HG02588 (cell line): ENCODE measurements at regions not wholly inside any gene's neighbourhood (a gene's known extent, or its start where the extent isn't known, plus 50 kb on each side); places are given as distances from the start of the nearest gene placed in this dataset.
"Not testable (repeated sequence)": the region's sequence is repeated elsewhere in the genome, so short reads cannot be mapped to it uniquely, and the experiment has no call there.

Experiments
- ATAC-seq: cut with Tn5 transposase; IDR thresholded peaks from one replicate; pipeline ENCODE4 v1.9.1; 2021; ENCODE audit warnings: mild to moderate bottlenecking, moderate library complexity; ENCODE audit not compliant: unreplicated experiment

DNA sequence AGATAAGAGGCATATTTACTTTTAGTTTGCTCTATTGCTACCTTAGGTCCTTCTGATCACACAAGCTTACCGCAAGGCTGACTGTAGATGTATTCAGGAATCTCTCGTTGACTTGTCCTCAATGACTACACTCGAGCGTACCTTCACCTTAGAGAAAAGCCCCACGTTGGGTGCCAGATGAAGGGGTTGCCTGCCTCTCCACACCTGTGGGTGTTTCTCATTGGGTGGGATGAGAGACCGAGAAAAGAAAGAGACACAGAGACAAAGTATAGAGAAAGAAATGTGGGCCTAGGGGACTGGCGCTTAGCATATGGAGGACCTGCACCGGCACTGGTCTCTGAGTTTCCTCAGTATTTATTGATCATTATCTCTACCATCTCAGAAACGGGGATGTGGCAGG lies 51.8 kb downstream of the ASCL4 start:
- no peak for ATAC-seq

DNA sequence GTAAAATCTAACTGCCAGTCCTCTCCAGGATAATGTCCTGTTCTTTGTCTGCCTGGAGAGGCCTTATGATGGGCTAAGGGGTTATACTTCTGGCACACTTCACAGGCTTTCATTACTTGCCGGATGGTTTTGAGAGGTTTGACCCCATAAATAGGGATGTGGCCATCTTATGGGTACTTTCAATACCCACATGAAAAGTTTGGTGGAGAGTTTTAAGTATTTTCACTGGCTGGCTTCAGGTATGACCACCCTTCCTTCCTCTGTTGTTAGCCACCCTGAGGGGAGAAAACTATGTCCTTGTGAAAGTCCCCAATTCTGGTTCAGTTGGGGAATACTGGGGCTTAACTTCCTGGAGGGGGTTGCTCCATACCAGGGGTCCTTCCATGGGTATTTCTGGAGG lies 54.8 kb downstream of the ASCL4 start:
- ATAC-seq = no peak

DNA sequence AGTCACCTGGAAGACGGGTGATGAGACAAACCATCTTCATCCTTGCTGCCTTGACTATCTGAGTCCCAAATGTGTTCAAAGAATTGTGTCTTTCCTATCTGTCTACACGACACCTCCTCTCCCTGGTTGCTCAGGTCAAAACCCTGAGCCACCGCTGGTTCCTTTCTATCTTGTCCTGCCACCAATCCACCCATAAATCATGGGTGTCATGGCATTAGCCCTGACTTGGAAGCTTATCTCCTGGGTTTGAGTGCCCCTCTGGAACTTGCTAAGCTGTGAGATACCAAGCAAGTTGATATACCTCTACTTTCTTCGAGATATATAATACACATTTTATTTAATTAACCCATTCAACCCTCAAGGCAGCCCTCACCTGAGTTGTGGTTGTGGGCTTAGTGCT lies 57.9 kb downstream of the ASCL4 start:
- ATAC-seq = no peak

DNA sequence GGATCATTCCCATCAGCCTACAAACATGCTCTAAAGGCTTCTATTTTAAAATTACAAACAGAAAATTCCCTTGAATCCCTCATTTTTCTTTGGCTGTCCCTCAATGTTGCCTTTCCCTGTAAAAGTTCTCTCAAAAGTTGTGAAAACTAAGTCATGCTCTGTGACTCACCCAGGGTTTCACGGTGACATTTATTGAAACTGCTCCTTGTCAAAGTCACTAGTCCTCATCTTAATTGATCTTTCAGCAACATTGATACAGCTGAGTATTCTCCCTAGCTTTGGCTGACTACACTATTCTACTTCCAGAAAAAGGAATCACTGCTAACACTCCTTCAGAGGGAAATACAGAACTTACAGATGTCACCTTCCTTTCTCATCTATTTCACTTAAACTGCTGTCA lies 65.7 kb downstream of the ASCL4 start:
- no peak for ATAC-seq

DNA sequence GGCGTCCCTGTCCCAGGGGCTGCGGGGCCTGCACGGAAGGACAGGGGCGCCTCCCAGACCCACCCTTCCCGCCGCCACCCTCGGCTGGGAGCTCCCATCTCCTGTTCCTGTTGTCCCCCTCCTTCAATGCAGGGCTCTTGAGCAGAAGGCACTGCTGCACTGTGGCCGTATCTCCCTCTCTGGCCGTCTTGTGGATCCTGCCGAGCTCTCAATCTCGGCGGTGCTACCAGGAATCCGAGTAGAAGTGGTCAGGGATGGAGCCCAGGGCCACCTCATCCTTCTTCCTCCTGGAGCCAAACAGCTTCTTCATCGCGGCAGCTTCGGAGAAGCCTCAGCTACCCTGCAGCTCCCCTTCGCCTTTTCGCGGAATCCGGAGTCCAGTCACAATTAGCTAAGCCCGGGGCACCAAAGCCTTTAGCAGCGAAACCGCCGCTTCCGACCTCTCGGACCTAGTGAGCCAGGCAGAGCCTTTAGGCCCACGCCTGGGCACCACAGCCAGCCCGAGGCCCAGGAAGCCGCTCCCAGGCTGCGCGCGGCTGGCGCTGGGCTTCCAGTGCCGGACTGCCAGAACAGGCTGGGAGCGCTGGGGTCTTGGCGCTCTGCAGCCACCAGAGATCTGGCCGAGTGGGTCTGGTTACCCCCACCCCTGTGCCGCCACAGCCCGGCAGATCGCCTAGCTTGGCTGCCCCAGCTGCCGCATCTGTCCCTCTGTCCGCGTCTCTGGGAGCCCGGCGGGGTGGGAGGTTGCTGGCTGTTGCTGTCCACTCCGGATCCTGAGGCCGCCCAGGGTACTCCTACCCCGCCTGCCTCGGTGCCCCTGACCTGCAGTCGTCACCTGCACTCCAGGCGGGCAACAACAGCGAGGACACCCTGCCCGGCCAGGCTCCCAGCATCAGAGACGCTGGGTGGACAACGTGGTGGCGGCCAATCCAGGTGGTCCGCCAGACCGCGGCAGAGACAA lies 69.1 kb downstream of the ASCL4 start:
- no peak for ATAC-seq

DNA sequence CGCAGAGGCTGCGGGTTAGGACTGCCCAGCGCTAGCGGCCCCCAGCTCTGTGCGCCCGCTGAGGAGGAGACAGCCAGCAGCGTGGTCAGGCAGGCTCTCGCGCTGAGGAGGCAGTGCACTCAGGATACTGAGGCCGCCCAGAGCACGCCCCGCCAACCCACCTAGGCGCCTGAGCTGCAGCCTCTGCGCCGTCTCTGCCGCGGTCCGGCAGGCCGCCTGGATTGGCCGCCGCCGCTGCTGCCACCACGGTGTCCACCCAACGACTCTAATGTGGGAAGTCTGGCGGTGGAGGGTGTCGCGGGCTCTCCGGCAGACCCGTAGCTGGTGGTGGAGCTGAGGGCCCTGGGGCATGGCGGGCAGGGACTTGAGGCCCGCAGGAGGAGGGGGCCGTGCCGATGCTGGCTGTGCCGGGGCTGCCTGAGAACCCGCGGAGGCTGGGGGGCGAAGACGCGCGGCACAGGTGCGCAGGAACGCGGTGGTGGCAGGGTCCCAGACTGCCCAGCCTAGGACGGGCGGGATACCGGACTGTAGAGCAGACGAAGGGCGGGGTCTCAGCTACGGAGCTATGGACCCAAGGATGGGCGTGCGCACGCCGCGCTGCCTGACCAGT lies 69.9 kb downstream of the ASCL4 start:
- ATAC-seq = no peak

DNA sequence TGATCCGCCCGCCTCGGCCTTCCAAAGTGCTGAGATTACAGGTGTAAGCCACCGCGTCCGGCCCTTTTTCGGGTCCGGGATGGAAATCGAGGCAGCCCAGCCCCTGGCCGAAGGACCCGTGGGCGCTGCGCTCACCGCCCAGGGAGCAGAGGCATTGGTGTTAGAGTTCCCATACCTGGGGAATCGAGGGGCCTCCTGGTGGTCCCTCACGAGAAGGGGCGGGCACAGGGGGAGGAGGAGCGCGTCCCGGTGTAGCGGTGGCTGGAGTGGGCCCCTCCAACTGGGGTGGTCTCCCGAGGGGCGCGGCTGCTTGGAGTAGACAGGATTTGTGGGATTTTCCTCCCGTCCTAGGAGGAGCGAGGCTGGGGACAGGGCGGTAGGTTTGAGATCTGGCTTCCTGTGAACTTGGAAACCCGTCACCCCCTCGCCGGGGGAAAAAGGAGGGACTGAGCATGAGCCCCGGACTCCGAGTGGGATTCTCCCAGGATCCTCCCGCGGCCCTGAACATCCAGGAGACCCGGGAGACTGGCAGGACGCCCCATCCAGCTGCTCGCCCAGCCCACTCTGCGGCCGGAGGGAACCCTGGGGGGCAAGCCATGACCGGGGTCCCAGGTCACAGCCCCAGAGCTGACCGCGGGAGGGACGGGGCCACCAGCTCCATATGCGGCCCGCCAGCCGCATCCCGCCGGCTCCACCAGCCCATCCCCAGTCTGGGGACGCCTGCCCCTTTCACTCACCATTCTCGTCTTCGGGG lies 70.9 kb downstream of the ASCL4 start:
- ATAC-seq = no peak

DNA sequence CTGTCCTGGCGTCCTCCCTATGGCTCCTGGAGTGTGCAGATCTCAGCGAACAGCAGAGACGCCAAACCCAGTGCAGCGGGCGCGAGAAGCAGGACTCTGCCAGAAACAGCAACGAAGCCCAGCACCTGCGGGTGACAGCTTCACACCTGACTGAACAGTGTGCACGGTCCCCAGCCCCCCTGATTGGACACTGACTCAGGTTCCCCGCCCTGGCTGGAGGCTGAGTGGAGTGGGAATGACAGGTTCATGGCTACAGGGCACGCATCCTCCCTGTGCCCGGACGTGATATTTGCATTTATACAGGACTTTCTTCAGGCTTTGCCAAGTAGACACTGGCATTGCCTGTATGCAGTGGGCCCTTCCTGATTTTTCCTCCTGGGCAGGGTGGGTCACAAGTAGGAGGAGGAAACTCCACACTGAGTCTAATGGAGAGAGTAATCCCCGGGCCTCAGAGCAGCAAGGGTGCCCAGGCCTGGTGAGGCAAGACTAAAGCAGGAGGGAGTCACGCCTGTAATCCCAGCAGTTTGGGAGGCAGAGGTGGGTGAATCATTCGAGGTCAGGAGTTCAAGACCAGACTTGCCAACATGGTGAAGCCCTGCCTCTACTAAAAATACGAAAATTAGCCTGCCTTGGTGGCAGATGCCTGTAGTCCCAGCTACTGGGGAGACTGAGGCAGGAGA lies 71.6 kb downstream of the ASCL4 start:
- ATAC-seq = no peak

DNA sequence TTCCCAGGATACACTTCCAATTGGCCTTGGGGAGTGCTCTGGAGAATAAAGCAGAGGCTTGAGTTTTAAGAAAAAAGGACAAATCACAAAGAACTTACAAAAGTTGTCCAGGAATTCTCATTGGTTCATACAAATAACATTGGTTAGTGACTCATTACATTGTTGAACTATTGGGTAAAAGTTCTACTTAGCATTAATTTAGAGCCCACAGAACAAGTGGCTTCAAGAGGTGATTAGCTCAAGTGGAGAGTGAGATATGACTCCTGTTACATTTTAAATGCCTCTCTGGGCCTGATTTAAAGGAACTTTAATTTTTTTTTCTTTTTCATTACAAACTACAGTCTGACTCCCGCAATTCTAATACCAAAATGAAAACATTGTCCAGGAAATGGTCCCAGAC lies 72.9 kb downstream of the ASCL4 start:
- ATAC-seq = no peak

DNA sequence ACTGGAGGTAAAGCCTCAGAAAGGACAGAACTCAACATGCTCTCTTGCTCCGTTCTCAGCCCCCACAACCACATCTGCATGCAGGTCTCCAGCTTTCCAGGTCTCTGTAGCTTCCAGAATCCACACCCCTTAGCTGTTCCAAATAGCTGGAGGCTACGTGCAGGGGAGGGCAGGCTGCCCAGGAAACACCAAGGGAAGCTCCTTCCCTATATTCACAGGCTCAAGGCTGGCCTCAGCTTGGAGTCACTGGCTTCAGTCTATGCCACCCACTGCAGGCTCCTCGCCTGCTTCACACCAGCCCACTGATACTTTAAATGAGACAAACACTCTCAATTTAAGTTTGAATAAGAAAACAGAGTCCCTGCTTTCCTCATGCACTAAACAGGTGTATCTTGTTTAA lies 73.3 kb downstream of the ASCL4 start:
- no peak for ATAC-seq

DNA sequence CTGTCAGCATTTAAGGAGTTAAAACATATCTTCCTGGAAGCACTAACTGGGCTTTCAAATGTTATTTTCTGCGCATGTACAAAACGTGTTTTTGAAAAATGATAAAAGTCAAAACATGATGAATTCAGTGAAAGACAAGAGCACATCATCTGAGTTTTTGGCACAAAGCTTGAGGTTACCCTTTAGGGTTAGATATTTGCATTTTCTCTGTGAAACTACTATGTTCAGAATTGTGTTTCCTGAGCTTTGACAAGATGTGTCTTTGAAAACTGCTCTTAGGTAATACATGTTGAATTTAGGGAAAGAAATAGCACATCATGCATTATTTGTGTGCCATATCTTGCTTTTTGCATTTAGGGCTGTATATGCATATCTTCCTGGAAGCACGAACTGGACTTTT lies 79.0 kb downstream of the ASCL4 start:
- no peak for ATAC-seq

DNA sequence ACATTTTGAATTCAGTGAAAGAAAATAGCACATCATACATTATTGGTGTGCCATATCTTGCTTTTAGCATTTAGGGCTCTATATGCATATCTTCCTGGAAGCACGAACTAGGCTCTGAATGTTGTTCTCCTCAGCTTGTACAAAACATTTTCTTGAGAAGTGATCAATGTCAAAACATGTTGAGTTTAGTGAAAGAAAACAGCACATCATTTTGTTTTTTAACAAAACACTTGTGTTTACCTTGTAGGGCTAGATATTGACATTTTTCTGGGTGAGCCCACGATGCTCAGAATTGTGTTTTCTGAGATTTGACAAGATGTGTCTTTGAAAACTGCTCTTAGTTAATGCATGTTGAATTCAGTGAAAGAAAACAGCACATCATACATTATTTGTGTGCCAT lies 81.0 kb downstream of the ASCL4 start:
- ATAC-seq = no peak

DNA sequence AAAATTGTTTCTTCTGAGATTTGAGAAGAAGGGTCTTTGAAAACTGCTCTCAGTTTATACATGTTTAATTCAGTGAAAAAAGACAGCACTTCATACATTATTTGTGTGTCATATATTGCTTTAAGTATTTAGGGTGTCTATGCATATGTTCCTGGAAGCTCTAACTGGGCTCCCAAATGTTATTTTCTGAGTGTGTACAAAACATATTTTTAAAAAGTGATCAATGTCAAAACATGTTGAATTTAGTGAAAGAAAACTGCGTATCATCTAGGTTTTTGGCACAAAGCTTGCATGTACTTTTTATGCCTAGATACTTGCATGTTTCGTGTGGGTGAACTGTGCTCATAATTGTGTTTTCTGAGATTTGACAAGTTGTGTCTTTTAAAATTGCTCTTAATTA lies 81.6 kb downstream of the ASCL4 start:
- ATAC-seq = no peak

DNA sequence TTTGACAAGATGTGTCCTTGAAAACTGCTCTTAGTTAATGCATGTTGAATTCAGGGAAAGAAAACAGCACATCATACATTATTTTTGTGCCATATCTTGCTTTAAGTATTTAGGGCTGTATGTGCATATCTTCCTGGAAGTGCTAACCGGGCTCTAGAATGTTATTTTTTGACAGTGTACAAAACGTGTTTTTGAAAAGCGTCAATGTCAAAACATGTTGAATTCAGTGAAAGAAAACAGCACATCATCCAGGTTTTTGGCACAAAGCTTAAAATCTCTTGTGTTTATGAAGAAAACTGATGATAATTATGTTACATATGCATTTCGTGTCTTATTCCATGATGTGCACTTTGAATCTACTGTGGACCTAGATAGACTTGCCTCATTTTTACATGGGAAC lies 82.7 kb downstream of the ASCL4 start:
- no peak for ATAC-seq

DNA sequence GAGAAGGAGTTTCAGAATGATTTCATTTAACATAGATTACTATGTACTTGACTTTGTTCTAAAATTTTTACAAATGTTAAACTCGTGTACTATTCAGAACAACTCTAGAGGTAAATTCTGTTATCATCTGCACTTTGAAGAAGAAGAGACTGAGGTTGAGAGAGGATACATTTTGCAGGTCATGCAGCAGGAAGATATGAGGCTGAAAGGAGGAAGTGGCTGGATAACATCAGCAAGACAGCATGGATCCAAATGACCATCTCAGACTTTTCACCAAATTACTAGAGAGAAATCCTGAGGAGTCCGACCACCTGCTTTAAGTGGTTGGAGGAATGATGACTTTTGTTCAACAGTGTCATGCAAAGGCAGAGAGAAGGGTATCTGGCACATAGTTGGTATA lies 84.9 kb downstream of the ASCL4 start:
- no peak for ATAC-seq

DNA sequence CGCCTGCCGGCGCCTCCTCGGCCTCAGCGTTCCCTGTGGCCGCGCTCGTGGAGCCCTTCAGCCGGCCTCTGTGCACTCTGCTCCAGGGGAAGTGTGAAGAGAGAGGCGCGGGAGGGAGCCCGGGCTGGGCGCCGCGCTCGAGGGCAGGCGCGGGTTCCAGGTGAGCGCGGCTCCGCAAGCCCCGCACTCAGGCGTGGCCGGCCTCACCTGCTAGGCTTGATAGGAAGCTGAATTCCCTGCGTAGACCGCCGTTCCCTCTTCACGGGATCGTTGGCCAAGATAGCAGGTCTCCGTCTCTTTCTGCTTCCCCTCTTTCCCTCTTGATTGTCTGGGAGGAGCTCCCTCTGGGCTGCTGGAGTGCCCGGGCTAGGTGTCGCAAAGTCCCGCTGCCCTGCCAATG lies 89.7 kb downstream of the ASCL4 start:
- no peak for ATAC-seq

DNA sequence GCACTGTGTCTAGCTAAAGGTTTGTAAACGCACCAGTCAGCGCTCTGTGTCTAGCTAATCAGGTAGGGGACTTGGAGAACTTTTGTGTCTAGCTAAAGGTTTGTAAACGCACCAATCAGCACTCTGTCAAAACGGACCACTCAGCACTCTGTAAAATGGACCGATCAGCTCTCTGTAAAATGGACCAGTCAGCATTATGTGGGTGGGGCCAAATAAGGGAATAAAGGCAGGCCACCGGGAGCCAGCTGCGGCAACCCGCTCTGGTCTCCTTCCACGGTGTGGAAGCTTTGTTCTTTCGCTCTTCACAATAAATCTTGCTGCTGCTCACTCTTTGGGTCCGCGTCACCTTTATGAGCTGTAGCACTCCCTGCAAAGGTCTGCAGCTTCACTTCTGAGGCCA lies 90.2 kb downstream of the ASCL4 start:
- ATAC-seq = not testable (repeated sequence)

DNA sequence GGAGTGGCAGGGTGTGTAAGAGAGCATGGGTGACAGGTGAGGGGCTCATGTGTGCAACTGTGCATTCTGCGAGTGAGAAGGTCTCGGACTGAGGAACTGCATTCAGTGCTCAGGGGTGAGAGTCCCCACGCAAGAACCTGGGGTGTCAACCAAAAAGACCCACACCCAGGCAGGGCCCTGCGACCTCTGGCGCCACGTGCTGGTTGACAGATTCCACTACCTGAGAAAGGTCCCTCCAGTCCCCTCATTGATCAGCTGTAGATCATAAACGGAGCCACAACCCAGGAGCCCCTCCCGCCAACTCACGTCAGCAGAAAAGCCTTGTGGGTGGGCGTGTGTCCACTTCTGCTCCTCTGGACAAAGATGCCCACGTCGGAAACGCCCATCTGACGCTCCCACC lies 98.7 kb downstream of the ASCL4 start:
- ATAC-seq = no peak

DNA sequence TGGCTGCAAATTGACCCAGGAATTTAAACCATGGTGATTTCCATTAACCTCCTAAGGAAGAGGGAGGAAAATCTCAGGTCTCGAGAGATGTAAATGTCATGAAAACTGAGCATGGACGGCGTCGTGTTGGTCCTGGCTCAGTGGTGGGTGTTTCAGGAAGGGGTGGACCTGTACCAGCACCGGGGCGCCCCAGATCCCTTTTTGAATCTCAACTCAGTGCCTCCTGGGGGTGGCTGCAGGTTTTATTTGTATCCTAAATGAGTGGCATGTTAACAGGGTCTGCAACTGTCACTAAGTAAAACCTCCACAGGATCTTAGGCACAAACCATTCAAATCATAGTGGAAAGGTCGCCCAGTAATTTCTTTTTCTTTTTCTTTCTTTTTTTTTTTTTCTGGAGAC lies 101.3 kb downstream of the ASCL4 start:
- no peak for ATAC-seq

DNA sequence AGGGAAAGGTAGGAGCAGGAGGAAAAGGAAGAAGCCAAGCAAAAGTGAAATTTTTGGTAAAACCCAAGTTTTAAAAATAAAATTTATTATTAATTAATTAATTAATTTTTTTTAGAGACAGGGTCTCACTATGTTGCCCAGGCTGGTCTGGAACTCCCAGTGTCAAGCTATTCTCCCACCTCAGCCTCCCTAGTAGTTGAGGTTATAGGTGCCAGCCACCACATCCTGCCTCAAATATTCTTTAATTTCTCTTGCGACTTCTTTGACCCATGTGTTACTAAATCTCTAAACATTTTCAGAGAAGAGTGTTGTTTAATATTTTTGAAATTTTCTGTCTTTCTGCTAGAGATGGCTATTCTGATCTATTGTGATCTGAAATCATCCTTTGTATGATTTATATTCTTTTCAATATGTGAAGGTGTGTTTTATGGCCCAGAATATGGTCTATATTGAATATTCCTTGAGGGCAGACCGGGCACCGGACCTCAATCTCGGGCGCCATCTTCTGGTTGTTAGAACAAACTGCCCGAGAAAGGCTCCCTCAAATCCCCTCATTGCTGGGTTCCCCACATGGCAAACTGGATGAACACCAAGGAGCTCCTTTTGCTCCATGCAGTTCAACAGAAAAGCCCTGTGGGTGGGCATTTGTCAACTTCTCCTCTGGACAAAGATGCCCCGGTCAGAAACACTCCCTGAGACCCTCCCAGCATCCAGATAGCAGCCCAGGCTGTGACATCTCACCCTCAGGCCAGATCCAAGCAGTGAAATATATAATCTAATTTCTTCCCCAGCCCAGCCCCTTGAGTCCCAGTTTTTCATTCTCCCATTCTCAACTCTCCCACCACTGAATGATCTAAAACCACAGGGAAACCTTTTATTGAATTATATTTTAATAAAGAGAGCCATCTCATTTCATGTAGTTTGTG lies 110.5 kb downstream of the ASCL4 start:
- ATAC-seq = no peak
